ENCODE measurements at regions not wholly inside any gene's neighbourhood (a gene's known extent, or its start where the extent isn't known, plus 50 kb on each side); places are given as distances from the start of the nearest gene placed in this dataset.

DNA sequence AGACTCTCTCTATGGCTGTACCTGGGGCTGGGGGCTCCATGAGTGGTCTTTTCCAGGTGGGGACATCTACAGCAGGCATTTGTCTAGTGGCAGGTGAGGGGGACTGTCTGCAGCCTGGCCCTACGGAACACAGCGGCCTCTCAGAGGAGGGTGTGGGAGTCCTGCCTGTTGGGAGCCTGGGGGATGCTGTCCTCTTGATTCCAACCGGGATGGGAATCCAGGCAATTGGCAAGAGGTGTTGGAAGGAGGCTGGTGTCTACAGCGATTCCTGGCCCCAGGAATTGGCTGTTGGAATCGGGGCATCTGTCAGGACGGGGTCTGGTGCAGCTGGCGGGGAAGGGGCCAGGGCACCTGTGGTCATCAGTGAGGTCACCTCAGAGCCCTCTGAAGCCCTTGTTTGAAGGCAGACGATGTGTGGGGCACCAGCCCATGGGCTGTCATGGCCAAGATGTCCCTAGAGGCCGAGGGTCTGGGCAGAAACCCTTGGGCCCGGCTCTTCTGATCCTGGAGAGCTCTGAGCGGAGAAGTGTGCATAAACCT lies 386.3 kb downstream of the TMEM121 start:
- TF ChIP-seq POLR2A (IDR thresholded peaks at IDR 0.05; ENCODE audit: extremely low read depth, insufficient read length) (no peak), MYC (IDR thresholded peaks at IDR 0.05; ENCODE audit: low read depth, low read length) (no peak)
- TF ChIP-seq, protein P1, sequence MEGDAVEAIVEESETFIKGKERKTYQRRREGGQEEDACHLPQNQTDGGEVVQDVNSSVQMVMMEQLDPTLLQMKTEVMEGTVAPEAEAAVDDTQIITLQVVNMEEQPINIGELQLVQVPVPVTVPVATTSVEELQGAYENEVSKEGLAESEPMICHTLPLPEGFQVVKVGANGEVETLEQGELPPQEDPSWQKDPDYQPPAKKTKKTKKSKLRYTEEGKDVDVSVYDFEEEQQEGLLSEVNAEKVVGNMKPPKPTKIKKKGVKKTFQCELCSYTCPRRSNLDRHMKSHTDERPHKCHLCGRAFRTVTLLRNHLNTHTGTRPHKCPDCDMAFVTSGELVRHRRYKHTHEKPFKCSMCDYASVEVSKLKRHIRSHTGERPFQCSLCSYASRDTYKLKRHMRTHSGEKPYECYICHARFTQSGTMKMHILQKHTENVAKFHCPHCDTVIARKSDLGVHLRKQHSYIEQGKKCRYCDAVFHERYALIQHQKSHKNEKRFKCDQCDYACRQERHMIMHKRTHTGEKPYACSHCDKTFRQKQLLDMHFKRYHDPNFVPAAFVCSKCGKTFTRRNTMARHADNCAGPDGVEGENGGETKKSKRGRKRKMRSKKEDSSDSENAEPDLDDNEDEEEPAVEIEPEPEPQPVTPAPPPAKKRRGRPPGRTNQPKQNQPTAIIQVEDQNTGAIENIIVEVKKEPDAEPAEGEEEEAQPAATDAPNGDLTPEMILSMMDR (IDR thresholded peaks at IDR 0.05; ENCODE audit: low read depth, low read length), result no peak

Measured in NB4 (cell line).